OCI-LY3 (cell line): ENCODE measurements at regions not wholly inside any gene's neighbourhood (a gene's known extent, or its start where the extent isn't known, plus 50 kb on each side); places are given as distances from the start of the nearest gene placed in this dataset.

ENCODE experiments used
- H2AFZ ChIP-seq: fragments of 200-600, 300-600 bp; shearing (Covaris generic); 2 replicates; pipeline ENCODE4 v1.6.0; 2014; ENCODE audit warnings: antibody characterized with exemption, low read depth, low read length
- H3K27ac ChIP-seq: fragments of 200-600, 300-600 bp; sonication (generic); 2 replicates; pipeline ENCODE4 v1.5.1; 2014; ENCODE audit warnings: mild to moderate bottlenecking, low read length, moderate library complexity, mixed read lengths
- H3K27me3 ChIP-seq: fragments of 200-600, 300-600 bp; sonication (generic); 2 replicates; pipeline ENCODE4 v1.6.1; 2014; ENCODE audit warnings: low read depth, low read length, mixed read lengths
- H3K36me3 ChIP-seq: fragments of 200-600, 300-600 bp; sonication (generic); replicated peaks from 2 replicates; pipeline ENCODE3; 2014; ENCODE audit warnings: low read depth, low read length, mixed read lengths
- H3K4me1 ChIP-seq: fragments of 300-600, 200-600 bp; sonication (generic); 2 replicates; pipeline ENCODE4 v1.6.1; 2014; ENCODE audit warnings: low read length, mixed read lengths
- H3K4me2 ChIP-seq: fragments of 200-600, 300-600 bp; sonication (generic); 2 replicates; pipeline ENCODE4 v1.6.1; 2014; ENCODE audit warnings: low read length, mixed read lengths
- H3K4me3 ChIP-seq: fragments of 300-600, 200-600 bp; sonication (generic); 2 replicates; pipeline ENCODE4 v1.5.1; 2014; ENCODE audit warnings: antibody characterized with exemption, mild to moderate bottlenecking, low read length, moderate library complexity
- H3K79me2 ChIP-seq: fragments of 300-600, 200-600 bp; shearing (Covaris generic); 2 replicates; pipeline ENCODE4 v1.6.1; 2014; ENCODE audit warnings: mild to moderate bottlenecking, low read length, mixed read lengths
- H3K9ac ChIP-seq: fragments of 300-600, 200-600 bp; shearing (Covaris generic); 2 replicates; pipeline ENCODE4 v1.6.0; 2014; ENCODE audit warnings: mild to moderate bottlenecking, low read length, moderate library complexity
- H3K9me3 ChIP-seq: fragments of 200-600, 300-600 bp; shearing (Covaris generic); 2 replicates; pipeline ENCODE4 v1.6.1; 2014; ENCODE audit warnings: low read length, mixed read lengths; ENCODE audit not compliant: insufficient read depth
- H4K20me1 ChIP-seq: fragments of 200-600, 300-600 bp; sonication (generic); 2 replicates; pipeline ENCODE4 v1.6.1; 2016; ENCODE audit warnings: low read length, mixed read lengths; ENCODE audit not compliant: insufficient read depth
- CTCF ChIP-seq: fragments of 200-600, 300-600 bp; sonication (generic); IDR thresholded peaks from 2 replicates; pipeline ENCODE4 v1.5.1; 2014; ENCODE audit warnings: antibody characterized with exemption, low read length, low read depth
- EZH2phosphoT487 ChIP-seq: fragments of 200-600 bp; shearing (Covaris generic); IDR thresholded peaks from 2 replicates; pipeline ENCODE4 v1.6.1; 2018; ENCODE audit warnings: antibody characterized with exemption, mixed run types, low read depth

GRCh38 chr4:22336822-22337221 is 179.0 kb downstream of the ADGRA3 start:
- no peaks in the 10 kb centered on the region for H4K20me1 ChIP-seq
- TF ChIP-seq EZH2phosphoT487 (no peak), CTCF (no peak)
- no peak overlapping the region for H3K27ac ChIP-seq
- H3K4me1 ChIP-seq = peaks cover 8% of the 10 kb centered on the region
- H3K4me2 ChIP-seq = no peak overlapping the region
- H3K9ac ChIP-seq = no peak overlapping the region
- H3K36me3 ChIP-seq = no peaks in the 10 kb centered on the region
- no peak overlapping the region for H2AFZ ChIP-seq
- no peaks in the 10 kb centered on the region for H3K79me2 ChIP-seq
- H3K27me3 ChIP-seq = no peaks in the 10 kb centered on the region
- H3K4me3 ChIP-seq = no peak overlapping the region
- no peaks in the 10 kb centered on the region for H3K9me3 ChIP-seq

GRCh38 chr4:22334155-22334554 is 181.7 kb downstream of the ADGRA3 start:
- TF ChIP-seq CTCF (no peak), EZH2phosphoT487 (no peak)
- Histone ChIP-seq H3K4me1 (peaks cover 7% of the 10 kb centered on the region), H3K4me3 (no peak overlapping the region), H3K9me3 (no peaks in the 10 kb centered on the region), H3K4me2 (no peak overlapping the region), H3K27me3 (no peaks in the 10 kb centered on the region), H3K36me3 (no peaks in the 10 kb centered on the region), H2AFZ (no peak overlapping the region), H3K27ac (no peak overlapping the region), H3K9ac (no peak overlapping the region), H4K20me1 (no peaks in the 10 kb centered on the region), H3K79me2 (no peaks in the 10 kb centered on the region)

GRCh38 chr4:22324422-22324821 is 191.4 kb downstream of the ADGRA3 start:
- H4K20me1 ChIP-seq = no peaks in the 10 kb centered on the region
- no peaks in the 10 kb centered on the region for H3K4me1 ChIP-seq
- H3K4me2 ChIP-seq = no peak overlapping the region
- no peaks in the 10 kb centered on the region for H3K9me3 ChIP-seq
- no peaks in the 10 kb centered on the region for H3K36me3 ChIP-seq
- no peak overlapping the region for H3K9ac ChIP-seq
- H3K4me3 ChIP-seq = no peak overlapping the region
- no peaks in the 10 kb centered on the region for H3K79me2 ChIP-seq
- H3K27me3 ChIP-seq = no peaks in the 10 kb centered on the region
- TF ChIP-seq EZH2phosphoT487 (no peak), CTCF (no peak)
- H3K27ac ChIP-seq = no peak overlapping the region
- H2AFZ ChIP-seq = no peak overlapping the region

- Histone ChIP-seq H3K9ac (no peak overlapping the region), H4K20me1 (no peaks in the 10 kb centered on the region), H3K4me3 (no peak overlapping the region), H3K27me3 (no peaks in the 10 kb centered on the region), H3K27ac (no peak overlapping the region), H3K9me3 (no peaks in the 10 kb centered on the region), H3K4me2 (no peak overlapping the region), H3K4me1 (no peaks in the 10 kb centered on the region), H3K79me2 (no peaks in the 10 kb centered on the region), H2AFZ (no peak overlapping the region), H3K36me3 (no peaks in the 10 kb centered on the region)
- TF ChIP-seq EZH2phosphoT487 (no peak), CTCF (no peak)
These were observed 192.2 kb downstream of the ADGRA3 start for GRCh38 chr4:22323691-22324090.
